ENCODE measurements at regions not wholly inside any gene's neighbourhood (a gene's known extent, or its start where the extent isn't known, plus 50 kb on each side); places are given as distances from the start of the nearest gene placed in this dataset.

DNA sequence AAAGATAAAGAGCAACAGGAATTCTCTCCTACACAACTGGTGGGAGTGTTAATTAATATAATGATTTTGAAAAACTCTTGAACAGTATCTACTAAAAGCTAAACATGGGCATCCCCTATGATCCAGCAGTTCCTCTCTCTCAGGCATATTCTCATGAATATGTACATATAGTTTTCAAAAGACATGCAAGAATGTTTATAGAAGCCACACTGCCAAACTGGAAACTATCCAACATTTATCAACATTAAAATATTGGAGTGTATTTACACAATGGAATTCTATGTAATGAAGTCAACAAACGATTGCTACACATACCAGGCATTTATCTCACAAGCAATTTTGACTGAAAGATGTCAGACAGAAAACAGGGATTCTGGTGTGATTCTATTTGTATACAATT lies 404.5 kb upstream of the ANKRD30A start:
- POLR2A ChIA-PET, result no interaction called here
- SMC1A ChIA-PET (ENCODE audit: uncharacterized antibody, unreplicated experiment), result no interaction called here
- no peaks in the 10 kb centered on the region for H3K27me3 ChIP-seq (replicated peaks in 1 of 2; ENCODE audit: control insufficient read depth in 2 of 2, insufficient read depth in 2 of 2, low read length in 1 of 2)
- H3K4me2 ChIP-seq (ENCODE audit: control insufficient read depth, insufficient read depth), result no peak overlapping the region
- H3K9me3 ChIP-seq (replicated peaks; ENCODE audit: control insufficient read depth, insufficient read depth, low read length), result no peaks in the 10 kb centered on the region
- no TSS peak for BruUV-seq (replicated peaks)
- ATAC-seq, result no peak
- no peak overlapping the region for H3K9ac ChIP-seq (ENCODE audit: control insufficient read depth, insufficient read depth, low read length)
- intact Hi-C loops (cut with micrococcal nuclease; ENCODE audit: unreplicated experiment), result no loop called here
- H2AFZ ChIP-seq (ENCODE audit: control insufficient read depth, low read depth, low read length), result no peak overlapping the region
- FAIRE-seq, result no peak
- no peak overlapping the region for H3K27ac ChIP-seq (ENCODE audit: control insufficient read depth, insufficient read depth)
- RAD21 ChIA-PET (ENCODE audit: unreplicated experiment), result no interaction called here
- 0% methylated on average over 1 of the region's 1 CpG for WGBS (ENCODE audit: insufficient coverage, insufficient replicate concordance, low lambda C conversion rate, missing lambda C conversion rate)
- in situ Hi-C loops (cut with MboI), result no loop called here
- H3K4me3 ChIP-seq, result no peak overlapping the region
- no peaks in the 10 kb centered on the region for H3K4me1 ChIP-seq (ENCODE audit: control insufficient read depth, insufficient read depth, low read length)
- no peaks in the 10 kb centered on the region for H4K20me1 ChIP-seq (ENCODE audit: control insufficient read depth, insufficient read depth)
- H3K79me2 ChIP-seq (ENCODE audit: control insufficient read depth, insufficient read depth, low read length), result no peaks in the 10 kb centered on the region
- TF ChIP-seq SMAD1 (IDR thresholded peaks at IDR 0.05; ENCODE audit: low read depth, partially characterized antibody) (no peak), NR2C1 (IDR thresholded peaks at IDR 0.05) (no peak)
- TF ChIP-seq, protein P1, sequence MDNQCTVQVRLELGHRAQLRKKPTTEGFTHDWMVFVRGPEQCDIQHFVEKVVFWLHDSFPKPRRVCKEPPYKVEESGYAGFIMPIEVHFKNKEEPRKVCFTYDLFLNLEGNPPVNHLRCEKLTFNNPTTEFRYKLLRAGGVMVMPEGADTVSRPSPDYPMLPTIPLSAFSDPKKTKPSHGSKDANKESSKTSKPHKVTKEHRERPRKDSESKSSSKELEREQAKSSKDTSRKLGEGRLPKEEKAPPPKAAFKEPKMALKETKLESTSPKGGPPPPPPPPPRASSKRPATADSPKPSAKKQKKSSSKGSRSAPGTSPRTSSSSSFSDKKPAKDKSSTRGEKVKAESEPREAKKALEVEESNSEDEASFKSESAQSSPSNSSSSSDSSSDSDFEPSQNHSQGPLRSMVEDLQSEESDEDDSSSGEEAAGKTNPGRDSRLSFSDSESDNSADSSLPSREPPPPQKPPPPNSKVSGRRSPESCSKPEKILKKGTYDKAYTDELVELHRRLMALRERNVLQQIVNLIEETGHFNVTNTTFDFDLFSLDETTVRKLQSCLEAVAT (IDR thresholded peaks at IDR 0.05), result no peak
- CTCF ChIA-PET, result no interaction called here
- no peak for DNase-seq (ENCODE audit: low read depth, low spot score)
- H3K36me3 ChIP-seq (ENCODE audit: control insufficient read depth in 2 of 2, insufficient read depth in 2 of 2, low read length in 1 of 2), result no peaks in the 10 kb centered on the region

DNA sequence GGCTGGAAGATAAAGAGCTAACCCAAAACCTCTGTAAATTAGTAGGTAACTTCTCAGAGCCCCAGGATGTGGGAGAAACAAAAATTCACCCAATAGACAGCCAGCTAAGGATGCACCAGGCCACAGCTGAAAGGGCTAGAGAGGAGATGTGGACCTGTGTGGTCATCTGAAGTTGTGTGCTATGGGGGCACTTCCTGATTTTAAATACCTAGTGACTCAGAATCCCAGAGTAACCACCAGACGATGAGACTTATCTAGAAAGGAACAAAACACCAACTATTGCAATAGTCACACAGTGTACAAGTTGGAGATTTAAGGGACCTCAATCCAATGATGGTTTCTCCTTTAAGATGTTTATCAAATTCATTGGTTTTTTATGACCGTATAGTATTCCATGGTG lies 408.3 kb upstream of the ANKRD30A start:
- FAIRE-seq, result no peak
- TF ChIP-seq, protein P2, sequence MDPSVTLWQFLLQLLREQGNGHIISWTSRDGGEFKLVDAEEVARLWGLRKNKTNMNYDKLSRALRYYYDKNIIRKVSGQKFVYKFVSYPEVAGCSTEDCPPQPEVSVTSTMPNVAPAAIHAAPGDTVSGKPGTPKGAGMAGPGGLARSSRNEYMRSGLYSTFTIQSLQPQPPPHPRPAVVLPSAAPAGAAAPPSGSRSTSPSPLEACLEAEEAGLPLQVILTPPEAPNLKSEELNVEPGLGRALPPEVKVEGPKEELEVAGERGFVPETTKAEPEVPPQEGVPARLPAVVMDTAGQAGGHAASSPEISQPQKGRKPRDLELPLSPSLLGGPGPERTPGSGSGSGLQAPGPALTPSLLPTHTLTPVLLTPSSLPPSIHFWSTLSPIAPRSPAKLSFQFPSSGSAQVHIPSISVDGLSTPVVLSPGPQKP (IDR thresholded peaks at IDR 0.05; ENCODE audit: low read depth, low read length), result no peak
- TF ChIP-seq SREBF2 (IDR thresholded peaks at IDR 0.05; ENCODE audit: low read length) (no peak), TBL1XR1 (IDR thresholded peaks at IDR 0.05; ENCODE audit: low read depth, low read length) (no peak)
- TF ChIP-seq, protein P3, sequence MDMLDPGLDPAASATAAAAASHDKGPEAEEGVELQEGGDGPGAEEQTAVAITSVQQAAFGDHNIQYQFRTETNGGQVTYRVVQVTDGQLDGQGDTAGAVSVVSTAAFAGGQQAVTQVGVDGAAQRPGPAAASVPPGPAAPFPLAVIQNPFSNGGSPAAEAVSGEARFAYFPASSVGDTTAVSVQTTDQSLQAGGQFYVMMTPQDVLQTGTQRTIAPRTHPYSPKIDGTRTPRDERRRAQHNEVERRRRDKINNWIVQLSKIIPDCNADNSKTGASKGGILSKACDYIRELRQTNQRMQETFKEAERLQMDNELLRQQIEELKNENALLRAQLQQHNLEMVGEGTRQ (IDR thresholded peaks at IDR 0.05; ENCODE audit: borderline replicate concordance, low read depth, low read length), result no peak

More for the DNA sequence above, 408.3 kb upstream of the ANKRD30A start:
- POLR2A ChIA-PET, result no interaction called here
- ATAC-seq, result no peak
- no peak overlapping the region for H3K4me2 ChIP-seq (ENCODE audit: control insufficient read depth, insufficient read depth)
- H3K27ac ChIP-seq (ENCODE audit: control insufficient read depth, insufficient read depth), result no peak overlapping the region
- H4K20me1 ChIP-seq (ENCODE audit: control insufficient read depth, insufficient read depth), result no peaks in the 10 kb centered on the region
- H3K36me3 ChIP-seq (ENCODE audit: control insufficient read depth in 2 of 2, insufficient read depth in 2 of 2, low read length in 1 of 2), result no peaks in the 10 kb centered on the region
- DNase-seq (ENCODE audit: low read depth, low spot score), result no peak
- H3K9ac ChIP-seq (ENCODE audit: control insufficient read depth, insufficient read depth, low read length), result no peak overlapping the region
- no peaks in the 10 kb centered on the region for H3K9me3 ChIP-seq (replicated peaks; ENCODE audit: control insufficient read depth, insufficient read depth, low read length)
- in situ Hi-C loops (cut with MboI), result no loop called here
- no peak overlapping the region for H3K4me3 ChIP-seq
- H3K79me2 ChIP-seq (ENCODE audit: control insufficient read depth, insufficient read depth, low read length), result no peaks in the 10 kb centered on the region
- intact Hi-C loops (cut with micrococcal nuclease; ENCODE audit: unreplicated experiment), result no loop called here
- no TSS peak for BruUV-seq (replicated peaks)
- H2AFZ ChIP-seq (ENCODE audit: control insufficient read depth, low read depth, low read length), result no peak overlapping the region
- 0% methylated on average over 2 of the region's 2 CpGs for WGBS (ENCODE audit: insufficient coverage, insufficient replicate concordance, low lambda C conversion rate, missing lambda C conversion rate)
- no peaks in the 10 kb centered on the region for H3K27me3 ChIP-seq (replicated peaks in 1 of 2; ENCODE audit: control insufficient read depth in 2 of 2, insufficient read depth in 2 of 2, low read length in 1 of 2)
- CTCF ChIA-PET, result no interaction called here
- SMC1A ChIA-PET (ENCODE audit: uncharacterized antibody, unreplicated experiment), result no interaction called here
- H3K4me1 ChIP-seq (ENCODE audit: control insufficient read depth, insufficient read depth, low read length), result no peaks in the 10 kb centered on the region
- RAD21 ChIA-PET (ENCODE audit: unreplicated experiment), result no interaction called here
